GM12874 (cell line): ENCODE measurements at regions not wholly inside any gene's neighbourhood (a gene's known extent, or its start where the extent isn't known, plus 50 kb on each side); places are given as distances from the start of the nearest gene placed in this dataset.

Experiments
- TF ChIP-seq, protein P1 (sequence below): IDR thresholded peaks from 2 replicates; pipeline ENCODE4 v1.5.1; 2011; ENCODE audit warnings: low read depth, mild to moderate bottlenecking, control low read depth, low read length, moderate library complexity; ENCODE audit not compliant: insufficient read depth

DNA sequence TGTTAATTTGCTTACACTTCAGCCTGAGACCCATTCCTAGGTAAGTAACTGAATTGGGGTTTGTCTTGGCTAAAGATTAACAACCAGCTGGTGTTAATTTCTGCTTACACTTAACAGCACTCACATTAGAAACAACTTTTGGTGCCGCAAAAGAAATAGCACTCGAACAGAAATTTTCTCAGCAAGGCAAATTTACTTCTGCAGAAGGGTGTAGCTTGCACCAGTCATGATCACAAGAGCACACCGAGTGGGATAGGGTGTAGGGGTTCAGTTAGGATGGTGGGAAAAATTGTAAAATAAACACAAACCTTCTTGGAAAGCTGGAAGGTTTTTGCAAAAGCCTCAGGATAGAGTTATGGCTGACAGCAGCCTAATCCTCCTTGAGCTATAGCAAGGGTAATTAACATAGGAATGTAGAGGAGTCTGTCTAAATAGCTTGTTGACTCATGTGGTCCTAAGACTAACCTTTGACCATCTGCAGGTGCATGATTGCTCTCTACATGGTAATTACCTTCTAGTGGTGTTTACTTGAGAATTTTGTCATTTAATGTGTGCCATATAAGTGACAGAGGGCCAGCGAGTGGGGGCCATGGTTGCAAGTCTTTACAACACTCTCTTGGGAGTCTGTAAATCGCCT lies 67.8 kb upstream of the CDK13 start:
- TF ChIP-seq, protein P1, sequence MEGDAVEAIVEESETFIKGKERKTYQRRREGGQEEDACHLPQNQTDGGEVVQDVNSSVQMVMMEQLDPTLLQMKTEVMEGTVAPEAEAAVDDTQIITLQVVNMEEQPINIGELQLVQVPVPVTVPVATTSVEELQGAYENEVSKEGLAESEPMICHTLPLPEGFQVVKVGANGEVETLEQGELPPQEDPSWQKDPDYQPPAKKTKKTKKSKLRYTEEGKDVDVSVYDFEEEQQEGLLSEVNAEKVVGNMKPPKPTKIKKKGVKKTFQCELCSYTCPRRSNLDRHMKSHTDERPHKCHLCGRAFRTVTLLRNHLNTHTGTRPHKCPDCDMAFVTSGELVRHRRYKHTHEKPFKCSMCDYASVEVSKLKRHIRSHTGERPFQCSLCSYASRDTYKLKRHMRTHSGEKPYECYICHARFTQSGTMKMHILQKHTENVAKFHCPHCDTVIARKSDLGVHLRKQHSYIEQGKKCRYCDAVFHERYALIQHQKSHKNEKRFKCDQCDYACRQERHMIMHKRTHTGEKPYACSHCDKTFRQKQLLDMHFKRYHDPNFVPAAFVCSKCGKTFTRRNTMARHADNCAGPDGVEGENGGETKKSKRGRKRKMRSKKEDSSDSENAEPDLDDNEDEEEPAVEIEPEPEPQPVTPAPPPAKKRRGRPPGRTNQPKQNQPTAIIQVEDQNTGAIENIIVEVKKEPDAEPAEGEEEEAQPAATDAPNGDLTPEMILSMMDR = no peak

- TF ChIP-seq, protein P1 = no peak
Observed at GRCh38 chr7:39883812-39884390, 66.2 kb upstream of the CDK13 start.

DNA sequence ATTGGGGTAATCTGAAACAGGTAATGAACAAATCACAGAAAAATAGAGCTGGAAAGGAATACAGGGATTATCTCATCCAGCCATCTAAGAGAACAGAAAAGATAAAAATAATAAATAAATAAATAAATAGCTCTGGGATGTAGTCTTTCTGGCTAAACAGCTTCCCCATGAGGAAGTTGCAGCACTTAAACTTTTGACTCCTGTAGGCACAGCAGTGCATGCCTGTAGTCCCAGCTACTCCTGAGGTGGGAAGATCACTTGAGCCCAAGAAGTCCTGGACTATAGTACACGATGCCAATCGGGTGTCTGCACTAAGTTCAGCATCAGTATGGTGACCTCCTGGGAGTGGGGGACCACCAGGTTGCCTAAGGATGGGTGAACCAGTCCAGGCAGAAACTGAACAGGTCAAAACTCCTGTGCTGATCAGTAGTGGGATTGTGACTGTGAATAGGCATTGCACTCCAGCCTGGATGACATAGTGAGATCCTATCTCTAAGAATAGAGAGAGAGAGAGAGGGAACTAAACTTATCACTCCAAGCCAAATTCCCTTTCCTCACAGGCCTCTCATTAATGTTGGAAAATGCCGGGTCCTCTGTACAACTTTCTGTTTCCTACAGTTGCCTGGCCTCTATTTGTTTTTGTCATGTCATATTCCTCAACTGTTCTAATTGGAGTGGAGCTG lies 61.7 kb upstream of the CDK13 start:
- TF ChIP-seq, protein P1 = no peak

DNA sequence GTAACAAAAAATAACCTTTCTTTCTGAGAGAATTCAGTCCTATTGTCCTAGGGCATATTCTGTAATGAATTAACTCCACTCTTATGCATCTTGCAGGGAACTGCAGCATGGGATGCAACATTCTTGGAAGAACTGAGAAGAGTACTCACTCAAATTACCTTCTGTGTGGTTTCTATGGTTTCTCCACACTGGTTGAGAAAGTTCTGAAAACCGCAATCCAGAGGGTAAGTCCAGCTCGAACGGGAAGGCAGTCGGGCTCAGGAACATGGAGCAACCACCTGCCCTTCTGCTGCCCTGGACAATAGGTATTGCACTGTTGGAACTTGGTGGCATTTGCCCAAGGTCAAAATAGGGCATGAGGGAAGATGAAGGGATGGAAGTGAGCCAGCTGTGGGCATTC lies 59.6 kb upstream of the CDK13 start:
- TF ChIP-seq, protein P1 = no peak

DNA sequence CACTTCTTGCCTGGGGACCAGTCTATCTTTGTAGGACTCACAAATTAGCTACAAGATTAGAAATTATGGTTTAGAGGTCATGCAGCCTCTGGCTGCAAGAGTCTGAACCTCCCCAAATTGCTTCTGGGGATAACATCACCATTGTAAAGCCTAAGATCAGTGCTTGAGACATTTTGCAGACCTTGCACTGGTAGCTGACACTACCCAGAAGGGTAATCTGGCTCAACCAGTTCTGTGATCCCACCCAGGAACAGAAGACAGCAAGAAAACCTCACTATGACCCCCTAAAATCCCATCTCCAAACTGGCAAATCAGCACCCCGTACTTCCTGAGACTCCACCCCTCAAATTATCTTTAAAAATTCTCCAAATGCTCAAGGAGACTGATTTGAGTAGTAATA lies 58.2 kb upstream of the CDK13 start:
- TF ChIP-seq, protein P1 = no peak

- TF ChIP-seq, protein P1 = no peak
Observed at GRCh38 chr7:39892361-39892760, 57.7 kb upstream of the CDK13 start.

GRCh38 chr7:39894904-39895303 lies 55.2 kb upstream of the CDK13 start:
- TF ChIP-seq, protein P1 = no peak
